Cardiac muscle cell (in vitro differentiated cells and primary cell): ENCODE measurements at regions not wholly inside any gene's neighbourhood (a gene's known extent, or its start where the extent isn't known, plus 50 kb on each side); places are given as distances from the start of the nearest gene placed in this dataset.
A peak's percentile ranks its signal among the peaks of the same experiment; 100 is the strongest.

Experiments used
- DNase-seq, 2 donors: peaks; one replicate each; pipeline versions ENCODE4 v3.0.0 to v3.0.0-alpha.2; 2010 to 2017; ENCODE audit warnings: low read depth in 1 of 2, low spot score in 1 of 2
- H3K27ac ChIP-seq: fragments of 200-600 bp; sonication (generic); 2 replicates; pipeline ENCODE4 v1.5.1; 2016
- H3K27me3 ChIP-seq: fragments of 200-600 bp; sonication (generic); 2 replicates; pipeline ENCODE4 v1.6.0; 2016; ENCODE audit warnings: control low read depth
- H3K36me3 ChIP-seq: fragments of 200-600 bp; sonication (generic); 2 replicates; pipeline ENCODE4 v1.5.1; 2016; ENCODE audit warnings: control low read depth
- H3K4me1 ChIP-seq: fragments of 200-600 bp; sonication (generic); 2 replicates; pipeline ENCODE4 v1.8.1; 2017; ENCODE audit warnings: low read depth, mild to moderate bottlenecking, mixed run types
- H3K4me3 ChIP-seq: fragments of 200-600 bp; sonication (generic); 2 replicates; pipeline ENCODE4 v1.5.1; 2016; ENCODE audit warnings: mild to moderate bottlenecking
- H3K9me3 ChIP-seq: fragments of 200-600 bp; sonication (generic); 2 replicates; pipeline ENCODE4 v1.5.1; 2017; ENCODE audit warnings: low read depth, mild to moderate bottlenecking, control low read depth
- TF ChIP-seq, protein P1 (sequence below): IDR thresholded peaks from 2 replicates; pipeline ENCODE4 v1.5.1; 2012; ENCODE audit warnings: low read depth, mild to moderate bottlenecking, low read length

- H3K9me3 ChIP-seq: no peaks in the 10 kb centered on the region
- no peak for DNase-seq
- H3K4me3 ChIP-seq: no peak overlapping the region
Measured at GRCh38 chr13:37934339-37935191, 65.0 kb upstream of the TRPC4 start.

GRCh38 chr13:37929308-37929707 lies 59.7 kb upstream of the TRPC4 start:
- TF ChIP-seq, protein P1, sequence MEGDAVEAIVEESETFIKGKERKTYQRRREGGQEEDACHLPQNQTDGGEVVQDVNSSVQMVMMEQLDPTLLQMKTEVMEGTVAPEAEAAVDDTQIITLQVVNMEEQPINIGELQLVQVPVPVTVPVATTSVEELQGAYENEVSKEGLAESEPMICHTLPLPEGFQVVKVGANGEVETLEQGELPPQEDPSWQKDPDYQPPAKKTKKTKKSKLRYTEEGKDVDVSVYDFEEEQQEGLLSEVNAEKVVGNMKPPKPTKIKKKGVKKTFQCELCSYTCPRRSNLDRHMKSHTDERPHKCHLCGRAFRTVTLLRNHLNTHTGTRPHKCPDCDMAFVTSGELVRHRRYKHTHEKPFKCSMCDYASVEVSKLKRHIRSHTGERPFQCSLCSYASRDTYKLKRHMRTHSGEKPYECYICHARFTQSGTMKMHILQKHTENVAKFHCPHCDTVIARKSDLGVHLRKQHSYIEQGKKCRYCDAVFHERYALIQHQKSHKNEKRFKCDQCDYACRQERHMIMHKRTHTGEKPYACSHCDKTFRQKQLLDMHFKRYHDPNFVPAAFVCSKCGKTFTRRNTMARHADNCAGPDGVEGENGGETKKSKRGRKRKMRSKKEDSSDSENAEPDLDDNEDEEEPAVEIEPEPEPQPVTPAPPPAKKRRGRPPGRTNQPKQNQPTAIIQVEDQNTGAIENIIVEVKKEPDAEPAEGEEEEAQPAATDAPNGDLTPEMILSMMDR: no peak
- no peak overlapping the region for H3K27ac ChIP-seq
- DNase-seq: peak in 1 of 2 donors; percentile 24
- H3K27me3 ChIP-seq: no peaks in the 10 kb centered on the region
- H3K9me3 ChIP-seq: no peaks in the 10 kb centered on the region
- no peaks in the 10 kb centered on the region for H3K36me3 ChIP-seq
- H3K4me1 ChIP-seq: peaks cover 11% of the 10 kb centered on the region
- no peak overlapping the region for H3K4me3 ChIP-seq

More at GRCh38 chr13:37934339-37935191, 65.0 kb upstream of the TRPC4 start:
- H3K27me3 ChIP-seq: no peaks in the 10 kb centered on the region
- peaks cover under 1% of the 10 kb centered on the region for H3K4me1 ChIP-seq
- no peaks in the 10 kb centered on the region for H3K36me3 ChIP-seq
- TF ChIP-seq, protein P1: no peak
- H3K27ac ChIP-seq: no peak overlapping the region

GRCh38 chr13:37927561-37927960 lies 58.0 kb upstream of the TRPC4 start:
- Histone ChIP-seq H3K27ac (no peak overlapping the region), H3K9me3 (no peaks in the 10 kb centered on the region), H3K4me3 (no peak overlapping the region), H3K27me3 (no peaks in the 10 kb centered on the region), H3K4me1 (peaks cover 11% of the 10 kb centered on the region), H3K36me3 (no peaks in the 10 kb centered on the region)
- TF ChIP-seq, protein P1: no peak
- DNase-seq: no peak

GRCh38 chr13:37925878-37926473 lies 56.4 kb upstream of the TRPC4 start:
- Histone ChIP-seq H3K27me3 (no peaks in the 10 kb centered on the region), H3K4me3 (no peak overlapping the region), H3K27ac (no peak overlapping the region), H3K4me1 (peaks cover 11% of the 10 kb centered on the region), H3K9me3 (no peaks in the 10 kb centered on the region), H3K36me3 (no peaks in the 10 kb centered on the region)
- DNase-seq: peak in 1 of 2 donors; percentile 24
- TF ChIP-seq, protein P1: no peak

DNA sequence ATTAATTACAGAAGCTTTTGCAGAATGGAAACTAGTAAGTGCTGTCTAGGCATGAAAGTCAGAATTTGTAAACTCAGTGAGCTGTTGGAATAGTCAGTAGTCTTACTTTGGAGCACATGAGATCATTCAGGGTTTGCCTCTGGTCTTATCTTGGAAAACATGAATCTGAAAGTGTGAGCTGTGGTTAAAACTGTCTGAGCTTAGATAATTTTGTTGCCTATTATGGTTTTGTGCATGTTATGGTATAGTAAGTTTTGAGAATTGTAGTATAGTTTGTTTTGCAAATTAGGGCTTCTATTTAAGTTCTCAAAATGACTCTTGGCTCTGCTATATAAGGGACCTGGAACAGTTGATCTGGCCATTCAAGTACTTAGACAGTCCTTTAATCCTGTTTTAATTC lies 53.7 kb upstream of the TRPC4 start:
- Histone ChIP-seq H3K27ac (no peak overlapping the region), H3K27me3 (no peaks in the 10 kb centered on the region), H3K4me3 (no peak overlapping the region), H3K4me1 (peaks cover 4% of the 10 kb centered on the region), H3K9me3 (no peaks in the 10 kb centered on the region), H3K36me3 (no peaks in the 10 kb centered on the region)
- TF ChIP-seq, protein P1: no peak
- DNase-seq: peak in 1 of 2 donors; percentile 24
